BE2C (cell line): ENCODE measurements at regions not wholly inside any gene's neighbourhood (a gene's known extent, or its start where the extent isn't known, plus 50 kb on each side); places are given as distances from the start of the nearest gene placed in this dataset.
A peak's percentile ranks its signal among the peaks of the same experiment; 100 is the strongest.

Experiments used
- DNase-seq: peaks from one replicate; pipeline ENCODE4 v3.0.0-alpha.2; 2020
- H3K27me3 ChIP-seq: fragments of 250-450 bp; sonication (Bioruptor Pico); 2 replicates; pipeline ENCODE4 v1.5.1; 2020; ENCODE audit warnings: mild to moderate bottlenecking
- H3K36me3 ChIP-seq: fragments of 250-450 bp; sonication (Bioruptor Pico); 2 replicates; pipeline ENCODE4 v1.5.1; 2020; ENCODE audit warnings: mild to moderate bottlenecking
- H3K4me1 ChIP-seq: fragments of 250-450 bp; sonication (Bioruptor Pico); 2 replicates; pipeline ENCODE4 v1.5.1; 2020
- H3K4me3 ChIP-seq: 2 replicates; pipeline ENCODE4 v1.5.1; 2011; ENCODE audit warnings: low read depth, low read length
- H3K9me3 ChIP-seq: fragments of 250-450 bp; sonication (Bioruptor Pico); 2 replicates; pipeline ENCODE4 v1.5.1; 2020
- TF ChIP-seq, protein P1 (sequence below): IDR thresholded peaks from 2 replicates; pipeline ENCODE4 v1.5.1; 2012; ENCODE audit warnings: mild to moderate bottlenecking, low read depth, low read length

DNA sequence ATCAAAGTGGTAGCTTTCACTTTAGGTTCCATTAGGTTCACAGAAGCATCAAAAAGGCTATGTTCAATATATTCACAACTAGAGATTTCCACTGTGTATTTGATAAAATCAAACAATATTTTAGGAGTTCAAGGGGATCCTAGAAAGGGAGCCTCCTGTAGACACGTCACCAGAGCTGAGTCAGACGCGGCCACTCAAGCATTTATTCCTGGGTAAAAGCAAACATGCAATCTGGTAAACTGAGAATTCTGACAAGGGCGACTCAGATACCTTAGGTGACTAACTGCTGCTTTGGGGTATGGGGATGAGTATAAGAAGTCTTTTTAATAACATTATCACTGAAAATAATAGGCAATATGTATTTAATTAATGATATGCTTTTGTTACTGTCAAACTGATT is 118.7 kb upstream of the HMGN3 start:
- Histone ChIP-seq H3K4me1 (no peaks in the 10 kb centered on the region), H3K27me3 (no peaks in the 10 kb centered on the region), H3K9me3 (no peaks in the 10 kb centered on the region), H3K4me3 (no peak overlapping the region), H3K36me3 (no peaks in the 10 kb centered on the region)
- TF ChIP-seq, protein P1, sequence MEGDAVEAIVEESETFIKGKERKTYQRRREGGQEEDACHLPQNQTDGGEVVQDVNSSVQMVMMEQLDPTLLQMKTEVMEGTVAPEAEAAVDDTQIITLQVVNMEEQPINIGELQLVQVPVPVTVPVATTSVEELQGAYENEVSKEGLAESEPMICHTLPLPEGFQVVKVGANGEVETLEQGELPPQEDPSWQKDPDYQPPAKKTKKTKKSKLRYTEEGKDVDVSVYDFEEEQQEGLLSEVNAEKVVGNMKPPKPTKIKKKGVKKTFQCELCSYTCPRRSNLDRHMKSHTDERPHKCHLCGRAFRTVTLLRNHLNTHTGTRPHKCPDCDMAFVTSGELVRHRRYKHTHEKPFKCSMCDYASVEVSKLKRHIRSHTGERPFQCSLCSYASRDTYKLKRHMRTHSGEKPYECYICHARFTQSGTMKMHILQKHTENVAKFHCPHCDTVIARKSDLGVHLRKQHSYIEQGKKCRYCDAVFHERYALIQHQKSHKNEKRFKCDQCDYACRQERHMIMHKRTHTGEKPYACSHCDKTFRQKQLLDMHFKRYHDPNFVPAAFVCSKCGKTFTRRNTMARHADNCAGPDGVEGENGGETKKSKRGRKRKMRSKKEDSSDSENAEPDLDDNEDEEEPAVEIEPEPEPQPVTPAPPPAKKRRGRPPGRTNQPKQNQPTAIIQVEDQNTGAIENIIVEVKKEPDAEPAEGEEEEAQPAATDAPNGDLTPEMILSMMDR = no peak
- no peak for DNase-seq

DNA sequence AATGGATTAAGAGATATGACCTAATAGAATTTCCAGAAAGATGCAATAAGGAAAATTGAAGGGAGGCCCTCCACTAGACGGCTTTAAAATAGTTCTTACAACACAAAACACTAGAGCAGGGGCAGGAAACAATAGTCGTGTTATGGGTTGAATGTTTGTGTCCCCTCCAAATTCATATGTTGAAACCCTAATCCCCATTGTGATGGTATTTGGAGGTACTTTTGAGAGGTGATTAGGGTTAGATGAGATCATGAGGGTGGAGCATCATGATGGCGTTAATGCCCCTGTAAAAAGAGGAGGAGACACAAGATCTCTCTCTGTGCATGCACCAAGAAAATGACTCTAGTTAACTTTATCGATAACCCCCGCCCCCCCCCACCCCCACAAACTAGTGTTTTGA is 104.0 kb upstream of the HMGN3 start:
- Histone ChIP-seq H3K36me3 (no peaks in the 10 kb centered on the region), H3K4me1 (peaks cover 8% of the 10 kb centered on the region), H3K9me3 (no peaks in the 10 kb centered on the region), H3K27me3 (no peaks in the 10 kb centered on the region), H3K4me3 (no peak overlapping the region)
- TF ChIP-seq, protein P1 = no peak
- DNase-seq = no peak

DNA sequence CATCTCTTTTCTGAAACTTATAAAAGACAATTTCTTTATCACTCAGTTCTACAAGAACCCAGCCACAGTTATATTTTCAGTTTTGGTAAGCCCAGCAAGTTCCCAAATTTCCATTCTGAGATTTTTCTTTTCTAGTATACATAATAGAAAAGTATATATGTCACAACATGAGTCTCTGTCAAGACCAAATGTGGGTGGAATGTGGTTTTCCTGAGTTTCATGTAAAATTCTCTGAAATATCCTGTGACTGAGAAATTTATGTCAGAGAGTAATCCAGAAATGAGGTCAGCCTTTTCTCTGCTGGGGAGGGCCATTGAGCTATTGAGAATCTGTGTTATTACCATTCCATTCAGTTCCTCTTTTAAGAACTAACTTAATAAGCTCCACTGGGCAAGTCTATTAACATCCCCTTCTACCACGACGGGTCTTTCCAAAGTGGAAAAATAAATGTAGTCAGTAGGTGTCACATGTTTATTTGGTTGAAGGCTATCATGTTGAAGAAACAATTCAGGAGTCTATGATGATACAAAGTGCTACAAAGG is 100.7 kb upstream of the HMGN3 start:
- no peak for DNase-seq

DNA sequence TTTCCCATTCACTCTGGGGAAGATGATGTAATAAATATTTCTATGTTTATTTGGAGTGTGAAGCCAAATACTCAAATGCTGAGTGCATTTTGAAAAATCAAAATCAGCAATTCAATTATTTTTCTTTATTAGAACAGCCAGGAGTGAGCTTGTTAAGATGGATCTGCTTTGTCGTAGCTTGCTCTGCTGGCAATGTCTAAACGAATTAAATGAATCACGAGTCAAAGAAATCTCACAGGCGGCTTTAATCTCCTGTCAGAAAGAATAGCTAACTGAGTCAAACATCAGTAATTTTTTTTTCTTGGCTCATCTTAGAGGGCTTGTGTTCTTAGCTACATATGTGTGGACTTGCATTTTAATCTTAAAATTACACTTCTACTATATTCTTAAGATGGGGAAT is 100.2 kb upstream of the HMGN3 start:
- Histone ChIP-seq H3K9me3 (no peaks in the 10 kb centered on the region), H3K4me3 (no peak overlapping the region; the same call in 1 of the 2 replicates), H3K4me1 (peaks cover 8% of the 10 kb centered on the region), H3K27me3 (no peaks in the 10 kb centered on the region), H3K36me3 (no peaks in the 10 kb centered on the region)
- TF ChIP-seq, protein P1 = no peak
- peak; percentile 13 for DNase-seq

More for the DNA sequence above, 100.7 kb upstream of the HMGN3 start:
- no peak overlapping the region for H3K4me3 ChIP-seq
- H3K9me3 ChIP-seq = no peaks in the 10 kb centered on the region
- H3K36me3 ChIP-seq = no peaks in the 10 kb centered on the region
- H3K27me3 ChIP-seq = no peaks in the 10 kb centered on the region
- TF ChIP-seq, protein P1 = no peak
- H3K4me1 ChIP-seq = peaks cover 8% of the 10 kb centered on the region

DNA sequence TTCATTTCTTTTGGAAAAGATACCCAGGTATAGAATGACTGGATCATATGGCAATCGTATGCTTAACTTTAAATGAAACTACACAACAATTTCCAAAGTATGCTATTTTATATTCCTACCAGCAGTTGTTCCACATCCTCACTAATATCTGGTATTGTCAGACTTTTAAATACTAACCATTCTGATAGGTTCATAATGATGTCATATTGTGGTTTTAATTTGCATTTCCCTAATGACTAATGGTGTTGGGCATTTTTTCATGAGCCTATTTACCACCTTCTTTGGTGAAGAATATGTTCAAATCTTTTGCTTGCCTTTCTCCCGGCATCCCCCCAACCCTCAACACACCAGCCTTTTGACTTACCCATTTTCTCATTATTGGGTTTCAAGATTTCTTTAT is 96.2 kb upstream of the HMGN3 start:
- no peak for DNase-seq
- H3K9me3 ChIP-seq = no peaks in the 10 kb centered on the region
- no peaks in the 10 kb centered on the region for H3K36me3 ChIP-seq
- H3K4me3 ChIP-seq = no peak overlapping the region
- H3K27me3 ChIP-seq = no peaks in the 10 kb centered on the region
- H3K4me1 ChIP-seq = peaks cover 6% of the 10 kb centered on the region
- TF ChIP-seq, protein P1 = no peak

DNA sequence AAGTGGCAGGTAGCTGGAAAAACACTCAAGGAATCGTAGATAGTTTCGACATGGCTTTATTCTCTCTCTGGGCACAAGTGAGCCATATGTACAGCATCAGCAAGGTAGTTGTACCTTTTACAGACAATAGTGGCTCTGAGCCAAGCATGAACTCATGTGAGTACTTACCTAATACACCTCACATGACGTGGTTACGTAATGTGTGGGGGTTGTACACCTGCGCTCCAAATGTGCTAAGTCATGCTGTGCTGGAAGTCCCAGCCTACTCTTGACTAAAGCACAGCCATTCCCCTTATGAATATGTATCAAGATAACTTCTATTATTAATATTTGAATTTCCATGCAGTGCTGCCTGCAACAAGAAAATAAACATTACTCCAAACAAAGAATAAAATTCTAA is 78.8 kb upstream of the HMGN3 start:
- TF ChIP-seq, protein P1 = no peak
- Histone ChIP-seq H3K9me3 (no peaks in the 10 kb centered on the region; the same call in 1 of the 2 replicates), H3K4me1 (no peaks in the 10 kb centered on the region), H3K27me3 (no peaks in the 10 kb centered on the region), H3K36me3 (no peaks in the 10 kb centered on the region), H3K4me3 (no peak overlapping the region)
- DNase-seq = no peak
